GM19468 (cell line): ENCODE measurements at regions not wholly inside any gene's neighbourhood (a gene's known extent, or its start where the extent isn't known, plus 50 kb on each side); places are given as distances from the start of the nearest gene placed in this dataset.
A peak's percentile ranks its signal among the peaks of the same experiment; 100 is the strongest.
"Not testable (repeated sequence)": the region's sequence is repeated elsewhere in the genome, so short reads cannot be mapped to it uniquely, and the experiment has no call there.

ENCODE experiments used
- ATAC-seq: cut with Tn5 transposase; IDR thresholded peaks from one replicate; pipeline ENCODE4 v1.9.1; 2021; ENCODE audit warnings: mild to moderate bottlenecking, moderate library complexity, moderate number of reproducible peaks; ENCODE audit not compliant: unreplicated experiment; ENCODE audit errors: extremely low read depth

- peak; percentile 53 for ATAC-seq
Measured at GRCh38 chr7:49564379-49564714, 209.1 kb upstream of the VWC2 start.

DNA sequence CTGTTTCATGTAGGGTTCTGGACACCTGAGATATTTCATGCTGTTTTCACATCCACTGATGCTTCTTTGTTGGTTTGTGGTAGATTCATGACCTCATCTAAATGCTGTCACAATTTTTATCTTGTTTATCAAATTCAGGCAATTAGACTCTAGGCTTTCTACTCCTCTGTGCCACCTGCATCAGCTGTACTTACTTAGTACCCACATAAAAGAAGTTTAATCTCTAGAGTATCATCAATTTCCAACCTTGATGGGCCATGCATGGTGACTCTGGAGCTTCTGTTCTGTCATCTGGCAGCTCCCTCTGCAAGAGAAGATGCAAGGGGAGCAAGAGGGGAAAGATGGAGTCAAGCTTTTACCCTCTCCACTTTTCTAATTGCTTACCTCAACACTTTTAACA lies 195.9 kb upstream of the VWC2 start:
- ATAC-seq: no peak

- ATAC-seq: no peak
Measured at GRCh38 chr7:49579408-49579807, 194.0 kb upstream of the VWC2 start.

DNA sequence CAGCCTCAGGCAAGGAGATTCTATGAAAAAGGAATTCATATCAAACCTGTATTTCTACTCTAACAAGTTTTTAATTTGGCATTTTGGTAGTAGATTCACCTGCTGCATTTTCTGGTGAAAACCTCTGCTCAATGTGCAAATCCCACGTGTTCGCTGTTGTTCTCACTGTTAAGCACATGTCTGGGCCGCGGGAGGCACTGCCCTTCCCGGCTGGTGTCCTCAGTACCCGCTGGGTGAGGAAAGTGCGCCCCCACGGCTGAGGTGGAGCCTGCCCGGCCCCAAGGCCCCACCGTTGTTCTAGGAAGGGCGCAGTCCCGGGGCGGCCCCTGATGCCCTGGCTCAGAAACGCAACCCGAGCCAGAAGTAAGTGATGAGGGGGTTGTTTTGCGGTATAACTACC lies 193.4 kb upstream of the VWC2 start:
- ATAC-seq: no peak

- ATAC-seq: no peak
Measured at GRCh38 chr7:49580761-49581160, 192.7 kb upstream of the VWC2 start.

DNA sequence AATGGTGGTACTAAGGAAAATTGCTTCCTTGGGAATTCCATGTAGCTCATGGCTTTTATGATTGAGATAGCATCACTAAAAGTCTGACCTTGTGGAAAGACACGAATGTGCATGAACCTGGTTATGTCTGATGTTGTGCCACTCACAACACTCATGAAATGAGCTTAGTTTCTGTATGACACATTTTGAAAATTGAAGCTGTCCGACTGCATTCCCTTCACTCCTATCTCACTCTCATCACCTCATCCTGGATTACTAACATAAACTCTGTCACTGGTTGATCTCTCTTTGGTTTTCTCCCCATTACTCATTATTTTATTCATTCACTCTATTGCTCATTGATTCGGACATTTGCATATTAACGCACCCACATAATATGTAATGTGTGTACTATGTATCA lies 190.0 kb upstream of the VWC2 start:
- ATAC-seq: no peak

DNA sequence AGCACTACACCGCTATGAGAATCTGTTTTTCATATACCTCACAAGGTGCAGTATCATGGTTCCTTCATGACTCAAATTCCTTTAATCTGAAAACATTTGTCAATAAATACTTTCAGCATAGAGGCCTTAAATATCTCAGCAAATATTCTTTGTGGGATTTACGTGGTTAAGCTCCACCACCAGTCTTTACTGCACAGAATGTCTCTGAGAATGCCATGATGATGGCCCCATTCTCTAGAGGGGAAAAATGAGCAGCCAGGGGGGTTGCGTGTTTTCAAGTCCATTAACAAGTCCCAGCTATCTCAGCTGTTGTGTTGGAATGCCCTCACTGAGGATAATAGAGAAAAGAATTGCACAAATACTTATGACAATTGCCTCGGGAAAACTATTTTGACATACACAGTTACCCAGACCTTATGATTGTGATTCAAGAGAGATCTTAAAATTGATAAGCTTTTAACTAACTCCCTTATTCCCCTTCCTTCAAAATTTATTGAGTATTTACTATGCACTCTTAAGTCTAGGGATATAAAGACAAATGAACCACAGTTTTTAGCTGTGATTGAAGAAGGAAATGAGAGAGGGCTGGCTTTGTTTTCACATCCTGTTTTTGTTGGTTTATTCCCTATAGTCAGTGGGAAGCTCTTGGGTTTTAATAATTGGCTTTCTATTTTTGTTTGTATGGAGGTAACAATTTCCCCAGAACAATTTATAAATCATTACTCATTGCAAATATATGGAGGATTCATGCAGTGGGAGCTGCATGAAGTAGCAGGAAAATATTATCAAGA lies 176.5 kb upstream of the VWC2 start:
- ATAC-seq: no peak

- ATAC-seq: no peak
Measured at GRCh38 chr7:49597805-49598204, 175.6 kb upstream of the VWC2 start.

DNA sequence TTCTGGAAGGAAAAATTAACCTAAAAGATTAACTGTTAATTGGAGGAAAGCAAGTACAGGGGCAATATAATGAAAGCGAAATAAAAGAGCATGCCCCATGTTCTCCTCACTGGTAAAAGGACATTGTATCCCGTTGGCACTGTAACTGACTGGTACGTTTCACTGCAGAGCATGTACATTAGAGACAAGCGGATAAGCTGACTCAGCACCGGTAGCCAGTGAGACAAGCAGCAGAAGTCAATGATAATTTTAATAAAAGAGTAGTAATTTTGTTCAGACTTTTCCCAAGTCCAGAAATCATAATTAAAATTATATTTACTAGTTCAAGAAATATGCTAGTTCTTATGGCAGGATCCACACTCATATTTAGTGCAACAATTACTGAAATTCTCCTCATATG lies 161.5 kb upstream of the VWC2 start:
- no peak for ATAC-seq

GRCh38 chr7:49613759-49614158 lies 159.7 kb upstream of the VWC2 start:
- ATAC-seq: no peak

- ATAC-seq: not testable (repeated sequence)
Measured at GRCh38 chr7:49614974-49615373, 158.5 kb upstream of the VWC2 start.

GRCh38 chr7:49618028-49618427 lies 155.4 kb upstream of the VWC2 start:
- ATAC-seq: no peak

DNA sequence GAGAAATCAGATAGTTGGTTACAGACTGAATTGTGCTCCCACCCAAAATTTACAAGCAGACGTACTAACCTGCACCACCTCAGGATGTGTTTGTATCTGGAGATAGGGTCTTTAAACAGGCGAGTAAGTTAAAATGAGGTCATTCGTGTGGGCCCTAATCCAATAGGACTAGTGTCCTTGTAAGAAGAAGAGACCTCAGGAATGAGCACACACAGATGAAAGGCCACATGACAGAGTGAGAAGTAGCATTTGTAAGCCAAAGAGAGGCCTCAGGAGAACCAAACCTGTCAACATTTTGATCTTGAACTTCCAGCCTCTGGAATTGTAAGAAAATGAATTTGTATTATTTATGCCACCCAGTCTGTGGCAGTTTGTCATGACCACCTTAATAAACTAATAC lies 149.5 kb upstream of the VWC2 start:
- no peak for ATAC-seq

DNA sequence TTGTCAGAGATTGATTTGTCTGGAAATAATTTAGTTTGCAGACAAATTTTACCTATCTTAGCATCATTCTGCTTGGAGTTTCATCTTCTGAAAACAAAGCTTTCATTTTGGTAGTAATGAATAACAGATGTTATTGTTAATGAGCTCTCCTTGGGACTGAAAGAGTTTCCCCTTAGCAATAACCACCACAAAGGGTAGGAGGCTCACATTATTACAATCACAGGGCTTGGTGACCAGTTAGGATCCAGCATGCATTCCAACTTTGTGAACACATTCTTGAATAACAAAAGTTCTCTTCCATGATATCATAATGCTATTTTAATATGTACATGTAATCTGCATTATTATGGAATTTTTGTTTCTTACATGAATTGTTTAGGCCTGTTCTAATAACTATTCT lies 148.8 kb upstream of the VWC2 start:
- ATAC-seq: no peak

DNA sequence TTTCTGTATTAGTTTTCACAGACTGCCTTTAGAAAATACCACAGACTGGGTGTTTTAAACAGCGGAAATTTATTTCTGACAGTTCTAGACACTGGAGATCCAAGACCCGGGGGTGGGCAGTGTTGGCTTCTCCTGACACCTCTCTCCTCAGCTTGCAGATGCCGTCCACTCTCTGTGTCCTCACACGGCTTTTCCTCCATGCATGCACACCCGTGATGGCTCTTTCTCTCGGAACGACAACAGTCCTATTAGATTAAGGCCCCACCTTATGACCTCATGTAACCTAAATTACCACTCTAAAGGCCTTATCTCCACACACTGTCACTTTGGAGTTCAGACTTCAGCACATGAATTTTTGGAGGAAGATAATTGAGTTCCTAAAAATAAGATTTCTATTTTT lies 142.9 kb upstream of the VWC2 start:
- ATAC-seq: no peak

GRCh38 chr7:49631071-49631815 lies 142.2 kb upstream of the VWC2 start:
- ATAC-seq: no peak

DNA sequence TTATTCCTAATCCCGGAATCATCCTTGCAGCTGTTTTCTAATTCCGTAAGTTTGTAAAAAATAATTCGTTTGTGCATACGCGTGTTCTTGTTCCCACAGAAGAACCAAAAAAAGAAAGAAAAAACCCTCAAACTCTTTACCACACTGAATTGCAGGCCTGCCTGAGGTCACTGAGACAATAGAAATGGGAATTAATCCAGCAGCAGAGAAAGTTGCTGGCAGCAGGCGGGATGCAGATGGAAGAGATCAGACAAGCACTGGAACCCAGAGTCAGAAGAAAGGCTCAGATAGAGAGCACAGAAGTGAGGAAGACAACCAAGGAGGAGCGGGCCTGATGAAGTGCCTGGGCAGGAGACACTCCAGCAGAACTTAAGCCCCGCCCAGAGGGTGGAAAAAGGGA lies 141.5 kb upstream of the VWC2 start:
- ATAC-seq: no peak

GRCh38 chr7:49635800-49636199 lies 137.6 kb upstream of the VWC2 start:
- ATAC-seq: no peak

GRCh38 chr7:49636400-49636799 lies 137.0 kb upstream of the VWC2 start:
- ATAC-seq: no peak

DNA sequence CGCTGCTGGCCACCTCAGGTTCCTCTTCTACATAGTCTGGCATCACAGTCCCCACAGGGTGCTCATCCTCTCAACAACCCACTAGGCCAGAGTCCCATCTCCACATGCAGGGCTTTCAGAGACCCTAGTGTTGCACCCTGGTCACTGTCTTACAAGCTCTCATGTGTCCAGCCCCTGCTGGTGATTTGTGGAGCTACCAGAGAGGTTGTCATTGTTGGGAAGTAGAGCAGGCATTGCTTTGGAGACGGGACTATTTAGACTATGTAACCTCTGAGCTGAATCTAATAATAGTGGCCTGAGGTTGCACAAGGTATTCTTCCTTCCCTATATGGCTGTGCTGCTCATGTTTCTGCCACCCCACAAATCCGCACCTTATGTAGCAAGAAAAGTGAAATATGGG lies 135.3 kb upstream of the VWC2 start:
- ATAC-seq: no peak

- no peak for ATAC-seq
Measured at GRCh38 chr7:49639068-49639593, 134.3 kb upstream of the VWC2 start.

GRCh38 chr7:49639808-49640207 lies 133.6 kb upstream of the VWC2 start:
- ATAC-seq: no peak
